ENCODE measurements at regions not wholly inside any gene's neighbourhood (a gene's known extent, or its start where the extent isn't known, plus 50 kb on each side); places are given as distances from the start of the nearest gene placed in this dataset.

DNA sequence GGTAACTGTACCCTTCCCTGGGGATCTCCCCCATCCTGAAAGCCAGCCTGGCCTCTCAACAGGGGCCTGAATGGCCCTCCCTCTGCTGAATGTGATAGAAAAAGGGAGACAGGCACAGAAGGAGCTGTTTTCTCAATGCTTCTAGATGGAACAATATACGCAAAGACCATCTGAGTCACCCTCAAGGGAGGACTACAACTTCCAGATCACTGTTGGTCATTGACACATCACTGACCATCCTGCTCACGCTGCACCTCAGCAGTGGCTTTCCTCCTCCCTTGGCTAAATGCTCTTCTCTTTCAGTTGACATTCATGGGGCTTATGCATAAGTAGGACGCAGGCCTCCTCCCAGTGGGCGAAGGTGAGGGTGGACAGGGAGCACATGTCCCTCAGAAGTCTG lies 112.2 kb upstream of the SHB start:
- no peaks in the 10 kb centered on the region for H3K4me1 ChIP-seq (ENCODE audit: insufficient read depth, low read length, severe bottlenecking)
- H3K4me2 ChIP-seq (ENCODE audit: low read length), result no peak overlapping the region
- no peaks in the 10 kb centered on the region for H3K36me3 ChIP-seq (ENCODE audit: insufficient read depth, low read length)
- no peaks in the 10 kb centered on the region for H3F3A ChIP-seq (ENCODE audit: insufficient read depth, low read length)
- H3K9me3 ChIP-seq (ENCODE audit: low read length), result no peaks in the 10 kb centered on the region
- TF ChIP-seq, protein P1, sequence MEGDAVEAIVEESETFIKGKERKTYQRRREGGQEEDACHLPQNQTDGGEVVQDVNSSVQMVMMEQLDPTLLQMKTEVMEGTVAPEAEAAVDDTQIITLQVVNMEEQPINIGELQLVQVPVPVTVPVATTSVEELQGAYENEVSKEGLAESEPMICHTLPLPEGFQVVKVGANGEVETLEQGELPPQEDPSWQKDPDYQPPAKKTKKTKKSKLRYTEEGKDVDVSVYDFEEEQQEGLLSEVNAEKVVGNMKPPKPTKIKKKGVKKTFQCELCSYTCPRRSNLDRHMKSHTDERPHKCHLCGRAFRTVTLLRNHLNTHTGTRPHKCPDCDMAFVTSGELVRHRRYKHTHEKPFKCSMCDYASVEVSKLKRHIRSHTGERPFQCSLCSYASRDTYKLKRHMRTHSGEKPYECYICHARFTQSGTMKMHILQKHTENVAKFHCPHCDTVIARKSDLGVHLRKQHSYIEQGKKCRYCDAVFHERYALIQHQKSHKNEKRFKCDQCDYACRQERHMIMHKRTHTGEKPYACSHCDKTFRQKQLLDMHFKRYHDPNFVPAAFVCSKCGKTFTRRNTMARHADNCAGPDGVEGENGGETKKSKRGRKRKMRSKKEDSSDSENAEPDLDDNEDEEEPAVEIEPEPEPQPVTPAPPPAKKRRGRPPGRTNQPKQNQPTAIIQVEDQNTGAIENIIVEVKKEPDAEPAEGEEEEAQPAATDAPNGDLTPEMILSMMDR (IDR thresholded peaks at IDR 0.05; ENCODE audit: low read length), result no peak
- TF ChIP-seq EZH2 (IDR thresholded peaks at IDR 0.05; ENCODE audit: borderline replicate concordance, low read length), result no peak
- H3K4me3 ChIP-seq (ENCODE audit: low read depth, low read length, poor library complexity, severe bottlenecking), result no peak overlapping the region
- H4K20me1 ChIP-seq (ENCODE audit: insufficient read depth, low read length), result no peaks in the 10 kb centered on the region
- H3K27ac ChIP-seq (ENCODE audit: low read depth, low read length, poor library complexity, severe bottlenecking), result no peak overlapping the region
- H3K27me3 ChIP-seq (ENCODE audit: insufficient read depth, low read length), result no peaks in the 10 kb centered on the region
- H2AFZ ChIP-seq (ENCODE audit: low read length), result no peak overlapping the region
- H3K9ac ChIP-seq (ENCODE audit: low read length), result no peak overlapping the region
- no peaks in the 10 kb centered on the region for H3K9me2 ChIP-seq (ENCODE audit: low read depth, low read length)
- H3K79me2 ChIP-seq (ENCODE audit: insufficient read depth, low read length), result no peaks in the 10 kb centered on the region

DNA sequence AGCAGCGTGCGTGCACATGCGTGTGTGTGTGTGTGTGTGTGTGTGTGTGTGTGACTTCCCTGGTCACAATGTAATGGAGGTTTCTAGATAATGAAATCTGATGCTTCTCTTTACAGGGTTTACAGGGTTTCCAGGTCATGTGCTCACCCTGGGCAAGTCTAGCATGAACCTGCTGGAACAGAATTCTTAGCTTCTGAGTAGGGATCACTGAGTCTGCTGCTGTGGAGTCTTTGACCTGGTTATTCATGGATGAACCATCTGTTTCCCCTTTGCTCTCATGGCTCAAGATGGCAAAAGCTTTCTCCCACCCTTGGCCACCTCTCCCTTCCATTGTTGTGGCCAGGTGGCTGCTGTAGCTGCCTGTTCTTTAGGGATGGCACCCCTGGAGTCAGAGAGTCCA lies 111.6 kb upstream of the SHB start:
- H3K9me2 ChIP-seq (ENCODE audit: low read depth, low read length), result no peaks in the 10 kb centered on the region
- no peak overlapping the region for H3K4me2 ChIP-seq (ENCODE audit: low read length)
- TF ChIP-seq, protein P1 (IDR thresholded peaks at IDR 0.05; ENCODE audit: low read length), result no peak
- no peak for TF ChIP-seq EZH2 (IDR thresholded peaks at IDR 0.05; ENCODE audit: borderline replicate concordance, low read length)
- H3K4me1 ChIP-seq (ENCODE audit: insufficient read depth, low read length, severe bottlenecking), result no peaks in the 10 kb centered on the region
- H3K36me3 ChIP-seq (ENCODE audit: insufficient read depth, low read length), result no peaks in the 10 kb centered on the region
- H4K20me1 ChIP-seq (ENCODE audit: insufficient read depth, low read length), result no peaks in the 10 kb centered on the region
- H3K4me3 ChIP-seq (ENCODE audit: low read depth, low read length, poor library complexity, severe bottlenecking), result no peak overlapping the region
- H3K9me3 ChIP-seq (ENCODE audit: low read length), result no peaks in the 10 kb centered on the region
- no peak overlapping the region for H2AFZ ChIP-seq (ENCODE audit: low read length)
- no peak overlapping the region for H3K9ac ChIP-seq (ENCODE audit: low read length)
- no peaks in the 10 kb centered on the region for H3K79me2 ChIP-seq (ENCODE audit: insufficient read depth, low read length)
- H3F3A ChIP-seq (ENCODE audit: insufficient read depth, low read length), result no peaks in the 10 kb centered on the region
- no peak overlapping the region for H3K27ac ChIP-seq (ENCODE audit: low read depth, low read length, poor library complexity, severe bottlenecking)
- no peaks in the 10 kb centered on the region for H3K27me3 ChIP-seq (ENCODE audit: insufficient read depth, low read length)

DNA sequence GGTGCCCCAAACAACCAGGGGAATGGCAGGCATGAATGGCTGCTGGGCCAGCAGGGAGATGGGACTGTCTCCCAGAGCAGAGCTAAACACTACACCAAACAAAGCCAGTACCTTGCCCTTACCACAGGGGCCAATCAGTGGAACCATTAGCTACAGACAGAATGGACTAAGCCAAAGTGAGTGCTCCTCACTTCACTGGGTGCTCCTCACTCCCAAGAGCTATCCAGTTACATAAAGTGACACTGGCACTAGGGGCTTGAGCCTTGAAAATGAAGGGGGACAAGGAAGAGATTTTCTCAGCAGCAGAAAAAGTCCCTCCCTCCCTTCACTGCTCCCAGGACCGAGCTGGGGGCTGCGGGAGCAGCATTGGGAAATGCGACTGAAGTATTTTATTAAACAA lies 110.9 kb upstream of the SHB start:
- Histone ChIP-seq H3K4me3 (ENCODE audit: low read depth, low read length, poor library complexity, severe bottlenecking) (no peak overlapping the region), H4K20me1 (ENCODE audit: insufficient read depth, low read length) (no peaks in the 10 kb centered on the region), H3K4me2 (ENCODE audit: low read length) (no peak overlapping the region), H3K27me3 (ENCODE audit: insufficient read depth, low read length) (no peaks in the 10 kb centered on the region), H3K79me2 (ENCODE audit: insufficient read depth, low read length) (no peaks in the 10 kb centered on the region), H3F3A (ENCODE audit: insufficient read depth, low read length) (no peaks in the 10 kb centered on the region), H2AFZ (ENCODE audit: low read length) (no peak overlapping the region), H3K27ac (ENCODE audit: low read depth, low read length, poor library complexity, severe bottlenecking) (no peak overlapping the region), H3K9me2 (ENCODE audit: low read depth, low read length) (no peaks in the 10 kb centered on the region), H3K9ac (ENCODE audit: low read length) (no peak overlapping the region), H3K36me3 (ENCODE audit: insufficient read depth, low read length) (no peaks in the 10 kb centered on the region), H3K4me1 (ENCODE audit: insufficient read depth, low read length, severe bottlenecking) (no peaks in the 10 kb centered on the region), H3K9me3 (ENCODE audit: low read length) (no peaks in the 10 kb centered on the region)
- TF ChIP-seq EZH2 (IDR thresholded peaks at IDR 0.05; ENCODE audit: borderline replicate concordance, low read length), result no peak
- TF ChIP-seq, protein P1 (IDR thresholded peaks at IDR 0.05; ENCODE audit: low read length), result no peak

Data from OCI-LY1 (cell line).